HG03442 (cell line): ENCODE measurements at regions not wholly inside any gene's neighbourhood (a gene's known extent, or its start where the extent isn't known, plus 50 kb on each side); places are given as distances from the start of the nearest gene placed in this dataset.
A peak's percentile ranks its signal among the peaks of the same experiment; 100 is the strongest.
"Not testable (repeated sequence)": the region's sequence is repeated elsewhere in the genome, so short reads cannot be mapped to it uniquely, and the experiment has no call there.

Experiments
- ATAC-seq: cut with Tn5 transposase; IDR thresholded peaks from one replicate; pipeline ENCODE4 v1.9.1; 2021; ENCODE audit warnings: mild to moderate bottlenecking, moderate library complexity; ENCODE audit not compliant: unreplicated experiment

DNA sequence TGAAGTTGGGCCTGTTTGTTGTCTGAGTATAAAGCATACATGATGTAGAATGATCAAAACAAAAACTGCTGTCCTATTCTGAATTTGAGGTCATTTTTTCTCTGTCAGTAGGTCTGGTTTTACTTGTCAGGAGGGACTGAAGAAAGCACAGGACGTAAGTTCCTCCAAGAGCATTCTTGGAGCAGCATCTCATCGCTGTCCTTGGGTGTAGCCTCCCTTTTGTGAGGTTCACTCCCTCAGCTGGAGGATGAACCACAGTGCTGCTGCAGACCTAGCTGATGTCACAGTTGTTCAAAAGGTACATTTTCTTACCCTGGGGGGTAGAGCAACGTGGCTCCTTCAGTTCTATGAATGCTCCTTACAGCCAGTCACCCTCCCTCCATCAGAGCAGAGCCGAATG, 490.0 kb upstream of the TBL1XR1 start:
- ATAC-seq = no peak

GRCh38 chr3:177688152-177688551, 490.9 kb upstream of the TBL1XR1 start:
- ATAC-seq = no peak

- ATAC-seq = no peak
Measured at GRCh38 chr3:177689077-177689476, 491.8 kb upstream of the TBL1XR1 start.

DNA sequence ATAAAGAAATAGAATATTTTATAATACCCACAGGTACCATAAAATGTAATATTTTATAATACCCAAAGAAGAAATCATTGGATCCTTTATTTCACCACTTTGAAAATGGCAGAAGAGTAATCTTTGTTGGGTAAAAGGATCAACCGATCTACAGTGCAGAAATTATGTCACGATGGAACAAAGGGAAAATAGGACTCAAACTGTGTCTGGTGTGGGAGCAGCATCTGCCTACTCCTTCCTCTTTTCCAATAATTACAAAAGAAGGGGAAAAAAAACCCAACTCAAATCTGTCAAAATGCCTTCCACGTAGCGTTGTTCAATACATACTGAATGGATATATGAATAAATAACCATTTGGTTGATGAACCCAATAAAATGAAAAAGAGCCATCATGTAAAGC, 492.6 kb upstream of the TBL1XR1 start:
- ATAC-seq = no peak

DNA sequence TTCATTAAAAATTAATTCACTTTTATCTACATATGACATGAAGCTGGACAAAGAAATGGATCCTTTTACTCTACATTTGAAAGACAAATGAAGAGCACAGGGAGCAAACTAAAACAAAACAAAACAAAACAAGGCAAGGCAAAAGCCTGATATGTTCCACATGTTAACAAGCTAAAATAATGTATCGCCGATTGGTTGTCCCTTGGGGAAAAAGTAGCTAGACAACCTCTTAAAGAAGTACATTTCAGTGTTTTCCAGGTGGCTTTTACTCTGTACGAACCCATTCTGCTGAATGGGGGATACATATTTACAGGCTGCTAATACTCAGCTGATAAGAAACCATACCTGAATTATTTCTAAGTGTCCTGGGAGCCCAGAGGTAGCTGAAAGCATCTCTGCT, 493.0 kb upstream of the TBL1XR1 start:
- ATAC-seq = no peak

DNA sequence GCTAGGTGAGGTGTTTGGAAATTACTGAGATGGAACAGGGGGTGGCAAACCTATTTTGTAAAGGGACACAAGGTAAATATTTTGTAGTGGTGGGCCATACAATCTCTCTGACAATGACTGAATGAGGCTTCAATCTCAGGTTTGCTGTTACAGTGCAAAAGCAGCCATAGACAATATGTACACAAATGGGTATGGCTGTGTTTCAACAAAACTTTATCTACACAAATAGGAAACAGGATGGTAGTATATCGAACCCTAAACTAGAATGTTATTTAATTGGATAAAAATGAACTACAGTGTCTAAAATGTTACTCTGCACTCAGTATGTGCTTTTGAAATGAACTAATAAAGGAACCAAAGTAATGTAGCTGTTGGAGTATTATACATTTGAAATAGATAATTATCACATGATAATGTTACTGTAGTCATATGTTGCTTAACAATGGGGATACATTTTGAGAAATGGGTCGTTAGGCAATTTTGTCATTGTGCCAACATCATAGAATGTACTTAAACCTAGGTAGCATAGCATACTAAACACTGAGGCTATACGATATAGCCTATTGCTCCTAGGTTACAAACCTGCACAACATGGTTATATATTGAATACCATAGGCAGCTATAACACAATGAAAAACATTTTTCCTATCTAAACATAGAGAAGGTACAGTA, 495.2 kb upstream of the TBL1XR1 start:
- no peak for ATAC-seq

GRCh38 chr3:177693616-177694264, 496.5 kb upstream of the TBL1XR1 start:
- ATAC-seq = no peak

DNA sequence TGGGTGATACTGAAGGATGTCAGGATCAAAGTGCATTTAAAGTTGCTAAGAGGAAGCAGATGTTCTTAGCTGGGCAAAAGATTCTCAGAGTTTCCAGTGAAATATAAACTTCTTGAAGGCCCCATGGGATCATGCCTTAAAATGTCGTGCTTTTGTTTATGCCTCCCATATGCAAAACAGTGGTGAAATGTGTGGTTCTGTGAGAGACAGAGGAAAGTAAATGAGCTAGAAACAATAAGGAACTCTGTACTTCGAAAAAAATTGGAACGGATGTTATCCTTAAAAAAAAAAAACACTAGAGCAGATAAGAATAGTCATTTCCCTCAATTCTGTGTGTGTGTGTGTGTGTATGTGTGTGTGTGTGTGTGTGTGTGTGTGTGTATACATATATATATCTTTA, 497.0 kb upstream of the TBL1XR1 start:
- ATAC-seq = peak; percentile 55

- no peak for ATAC-seq
Measured at GRCh38 chr3:177694951-177695350, 497.7 kb upstream of the TBL1XR1 start.

DNA sequence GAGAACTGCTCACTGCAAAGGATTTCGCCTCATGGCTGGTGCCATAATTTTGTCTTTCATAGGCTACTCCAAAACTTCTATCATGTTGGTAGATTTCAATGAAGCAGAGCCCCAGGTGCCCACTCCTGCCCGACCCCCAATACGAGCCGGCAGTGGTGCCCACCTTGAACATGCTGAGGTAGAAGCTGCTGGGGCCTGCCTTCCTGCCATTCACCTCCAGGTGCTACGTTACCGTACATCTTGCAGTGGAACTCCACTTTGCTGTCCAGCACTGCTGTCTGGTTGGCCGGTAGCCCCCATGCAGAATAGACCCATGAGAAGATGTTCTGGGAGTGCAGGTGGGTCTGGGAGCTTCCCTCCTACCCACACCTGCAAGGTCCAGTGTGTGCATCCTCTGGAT, 502.8 kb upstream of the TBL1XR1 start:
- ATAC-seq = no peak

DNA sequence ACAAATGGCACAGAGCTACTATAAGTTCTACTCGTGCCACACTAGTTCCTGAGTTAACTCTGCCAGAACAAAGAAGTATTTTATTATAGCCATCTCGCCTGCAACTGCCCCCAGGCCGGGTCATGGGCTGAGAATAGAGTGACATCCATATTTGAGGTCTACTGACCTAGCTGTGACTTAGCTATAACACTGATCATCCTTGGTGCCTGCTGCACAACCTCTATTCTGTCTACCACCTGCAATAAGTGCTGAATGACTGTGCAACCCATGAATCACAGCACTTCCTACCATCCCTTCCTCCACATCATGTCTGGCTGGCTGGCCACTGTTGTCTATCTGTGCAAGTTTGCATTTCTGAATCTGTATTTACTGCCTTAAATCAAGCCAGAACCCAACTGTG, 506.5 kb upstream of the TBL1XR1 start:
- no peak for ATAC-seq

DNA sequence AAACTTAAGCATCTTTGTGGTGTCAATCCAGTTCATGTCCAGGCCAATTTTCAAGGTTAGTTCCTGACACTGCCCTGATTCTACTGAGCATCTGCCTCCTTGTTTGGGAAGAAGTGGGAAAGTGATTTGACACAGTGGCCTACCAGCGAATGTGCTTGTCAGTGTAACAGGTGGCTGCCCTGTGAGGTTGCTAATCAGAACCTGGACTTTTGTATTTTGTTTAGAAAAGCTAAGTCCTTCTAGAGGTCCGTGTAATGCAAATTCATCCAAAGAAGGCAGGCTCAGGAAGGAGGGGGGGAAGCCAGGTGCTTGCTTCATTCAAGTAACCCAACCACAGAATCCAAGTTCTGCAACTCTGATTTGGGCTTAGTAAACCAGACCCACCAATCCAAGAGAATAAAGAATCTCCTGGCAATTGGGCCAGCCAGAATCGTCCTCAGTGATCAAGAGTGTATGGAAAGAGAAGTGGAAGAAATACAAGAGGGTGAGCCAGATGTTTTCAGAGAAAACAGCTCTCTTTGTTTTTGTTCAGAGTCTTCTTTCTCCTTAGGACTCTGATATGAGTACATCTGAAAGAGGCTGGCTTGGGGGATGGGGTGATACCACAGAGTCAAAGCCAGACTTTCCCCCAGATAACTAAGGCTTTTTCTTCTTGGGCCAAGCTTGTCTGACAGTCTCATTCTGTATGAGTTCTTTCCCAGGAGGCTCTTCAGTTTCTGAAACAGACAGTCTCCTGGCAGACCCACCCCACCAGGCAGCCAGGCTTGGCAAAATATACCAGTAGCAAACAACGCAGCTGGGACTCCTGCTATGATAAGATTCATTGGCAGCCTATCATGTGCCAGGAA, 508.9 kb upstream of the TBL1XR1 start:
- ATAC-seq = no peak

DNA sequence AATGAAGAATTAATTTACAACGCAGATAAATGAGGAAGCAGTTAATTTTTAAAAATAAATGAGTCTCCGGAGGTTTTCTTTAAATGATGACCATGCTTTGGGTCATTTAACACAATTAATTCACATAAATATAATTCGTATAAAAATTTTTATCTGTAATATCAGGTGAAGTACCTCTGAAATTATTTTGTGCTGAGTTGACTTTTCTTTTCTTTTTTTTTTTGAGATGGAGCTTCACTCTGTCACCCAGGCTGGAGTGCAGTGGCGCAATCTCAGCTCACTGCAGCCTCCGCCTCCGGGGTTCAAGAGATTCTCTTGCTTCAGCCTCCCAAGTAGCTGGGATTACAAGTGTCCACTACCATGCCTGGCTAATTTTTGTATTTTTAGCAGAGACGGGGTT, 512.2 kb upstream of the TBL1XR1 start:
- ATAC-seq = not testable (repeated sequence)

DNA sequence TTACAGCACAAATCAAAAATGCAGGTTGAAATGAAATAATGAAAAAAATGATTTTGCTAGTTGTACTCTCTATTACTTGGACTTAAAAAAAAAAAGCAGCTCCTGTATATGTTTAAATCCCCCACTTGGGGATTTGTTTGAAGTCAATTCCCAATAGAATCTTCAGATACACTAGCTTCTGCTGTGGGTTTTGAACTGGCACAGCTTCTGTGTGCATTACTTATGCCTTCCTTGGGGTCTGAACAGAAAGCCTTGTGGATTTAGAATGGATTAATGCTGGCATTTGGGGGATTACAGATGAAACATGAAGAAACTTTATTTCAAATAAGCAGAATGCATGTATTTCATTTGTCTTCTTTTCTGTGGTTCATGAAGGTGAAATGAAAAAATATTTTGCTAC, 513.2 kb upstream of the TBL1XR1 start:
- ATAC-seq = no peak

DNA sequence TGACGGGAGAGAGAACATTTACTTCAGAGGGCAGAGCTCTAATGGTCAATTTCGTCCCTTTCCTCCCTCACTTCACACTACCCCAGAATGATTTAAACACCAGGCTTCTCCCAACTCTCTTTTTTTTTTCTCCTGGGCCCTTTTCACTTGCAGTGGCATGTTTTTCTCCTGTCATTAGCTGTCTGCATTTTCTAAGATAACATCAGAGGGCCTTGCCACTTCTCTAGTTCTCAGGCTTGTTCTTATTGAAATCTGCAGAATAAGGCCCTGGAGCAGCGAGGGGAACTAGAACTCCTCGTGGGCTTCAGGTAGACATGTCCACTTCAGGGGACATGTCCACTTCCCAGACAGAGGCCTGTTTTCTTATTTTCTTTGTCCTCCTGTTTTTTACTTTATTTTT, 514.4 kb upstream of the TBL1XR1 start:
- no peak for ATAC-seq

DNA sequence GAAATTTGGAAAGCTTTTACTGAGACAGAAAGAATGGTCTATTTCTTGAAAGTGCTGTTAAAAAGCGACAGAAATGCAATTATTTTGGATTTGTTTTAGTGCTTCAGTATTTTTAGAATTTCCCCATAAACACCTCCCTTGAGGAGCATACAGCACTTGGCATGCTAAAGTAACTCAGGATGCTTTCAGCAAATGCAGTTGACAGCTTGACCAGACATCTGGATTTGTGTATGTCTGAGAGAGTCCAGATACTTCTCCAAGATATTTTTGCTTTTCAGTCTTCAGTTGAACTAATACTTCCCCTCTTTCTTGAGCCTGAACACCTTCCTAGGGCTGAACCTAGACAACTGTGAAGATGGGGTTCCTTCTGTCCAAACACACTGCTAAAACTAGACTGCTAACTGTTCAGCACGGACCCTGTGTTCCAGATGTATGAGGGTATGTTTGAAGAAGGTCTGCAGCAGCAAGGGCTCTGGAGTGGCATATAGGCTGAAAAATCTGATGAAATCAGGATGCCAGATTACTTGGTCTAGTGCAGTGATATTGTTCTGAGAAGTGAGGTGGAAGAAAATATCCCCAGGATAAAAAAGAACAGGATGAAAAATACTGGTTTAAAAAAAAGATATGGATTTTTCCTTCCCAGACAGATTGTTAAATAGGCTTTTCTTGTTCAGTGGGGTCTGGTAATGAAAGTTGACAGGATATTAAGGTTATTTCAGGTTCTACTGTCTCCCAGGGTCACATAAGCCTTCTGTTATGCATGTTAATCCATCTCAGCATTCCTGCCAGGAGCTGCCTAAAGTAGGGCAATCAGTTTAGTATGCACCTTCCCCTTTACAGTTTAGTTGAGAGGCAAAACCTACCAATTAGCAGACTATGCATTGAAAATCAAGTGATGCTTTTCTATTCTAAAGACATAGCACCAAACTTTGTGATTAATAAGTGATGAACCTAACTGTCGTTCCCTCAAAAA, 516.9 kb upstream of the TBL1XR1 start:
- ATAC-seq = no peak

GRCh38 chr3:177714945-177715344, 517.7 kb upstream of the TBL1XR1 start:
- ATAC-seq = no peak

- ATAC-seq = no peak
Measured at GRCh38 chr3:177715980-177716379, 518.7 kb upstream of the TBL1XR1 start.

- ATAC-seq = not testable (repeated sequence)
Measured at GRCh38 chr3:177720927-177721326, 523.6 kb upstream of the TBL1XR1 start.

DNA sequence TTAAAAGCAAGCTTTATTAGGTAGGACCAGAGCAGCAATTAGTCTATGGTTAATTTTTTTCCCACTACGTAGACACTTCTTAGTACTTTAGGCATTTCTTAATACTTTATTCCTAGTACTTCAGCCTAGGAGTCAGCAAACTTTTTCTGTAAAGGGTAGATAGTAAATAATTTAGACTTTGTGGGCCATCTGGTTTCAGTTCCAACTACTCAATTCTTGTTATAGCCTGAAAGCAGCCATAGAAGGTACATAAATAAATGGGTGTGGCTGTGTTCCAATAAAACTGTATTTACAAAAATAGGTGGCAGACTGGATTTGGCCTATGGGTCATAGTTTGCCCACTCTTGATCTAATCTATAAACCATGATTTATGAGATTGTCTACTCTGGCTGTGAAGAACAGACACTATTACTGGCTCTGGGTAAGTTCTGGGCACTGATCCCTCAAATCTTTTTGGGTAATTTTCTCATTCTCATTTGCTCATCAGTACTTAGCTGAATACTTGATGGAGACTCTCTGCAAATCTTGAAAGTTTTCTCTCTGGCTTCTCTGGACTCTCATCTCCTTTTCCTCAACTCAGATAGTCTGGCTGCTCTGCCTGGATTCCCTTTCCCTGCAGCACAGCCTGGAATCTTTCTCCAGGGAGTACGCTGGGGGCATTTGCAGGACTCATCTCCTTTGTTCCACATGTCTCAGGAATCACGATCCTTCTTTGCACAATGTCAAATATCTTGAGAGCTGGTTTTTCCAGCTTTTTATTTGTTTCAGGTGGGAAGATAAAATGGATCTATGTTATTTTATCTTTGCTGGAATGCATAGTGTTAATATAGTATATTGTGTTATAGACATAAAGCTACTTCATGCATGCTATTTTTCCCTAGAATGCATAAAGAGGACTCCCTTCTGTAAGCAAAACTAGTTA, 524.8 kb upstream of the TBL1XR1 start:
- ATAC-seq = no peak
